H1 (cell line): ENCODE measurements at regions not wholly inside any gene's neighbourhood (a gene's known extent, or its start where the extent isn't known, plus 50 kb on each side); places are given as distances from the start of the nearest gene placed in this dataset.

Experiments
- CTCF ChIA-PET: fragments of 300-600 bp; sonication (Branson Sonifier 250); formaldehyde crosslinking; loops from one replicate; lab custom pipeline; 2021; ENCODE audit not compliant: partially characterized antibody; lab: Charles Lee
- POLR2A ChIA-PET: fragments of 300-600 bp; sonication (Branson Sonifier 250); formaldehyde crosslinking; loops from one replicate; lab custom pipeline; 2021; ENCODE audit warnings: inconsistent platforms; ENCODE audit not compliant: partially characterized antibody; lab: Charles Lee
- DNase-seq, 2 experiments: peaks; one replicate each; pipeline versions ENCODE4 v3.0.0 to v3.0.0-alpha.2; 2010 to 2022; ENCODE audit warnings: low spot score in 2 of 2, low read depth in 1 of 2, mixed read lengths in 1 of 2
- FAIRE-seq: peaks from 2 replicates; lab custom pipeline; 2011; peaks lifted over from hg19 to GRCh38; lab: Jason Lieb, UNC
- H2AFZ ChIP-seq: 2 replicates; pipeline ENCODE4 v1.8.1; 2012; ENCODE audit warnings: low read length, inconsistent platforms
- H2AK5ac ChIP-seq: 2 replicates; pipeline ENCODE4 v1.6.1; 2013; ENCODE audit warnings: low read depth, low read length
- H2BK120ac ChIP-seq: replicated peaks from 2 replicates; pipeline ENCODE3; 2013; ENCODE audit warnings: low read depth, low read length, inconsistent platforms
- H2BK12ac ChIP-seq: 2 replicates; pipeline ENCODE4 v1.6.1; 2013; ENCODE audit warnings: low read depth, low read length
- H2BK15ac ChIP-seq: 2 replicates; pipeline ENCODE4 v1.6.1; 2013; ENCODE audit warnings: low read length
- H2BK20ac ChIP-seq: 2 replicates; pipeline ENCODE4 v1.6.1; 2013; ENCODE audit warnings: low read length
- H2BK5ac ChIP-seq: 2 replicates; pipeline ENCODE4 v1.6.1; 2013; ENCODE audit warnings: low read depth, low read length
- H3K14ac ChIP-seq: 2 replicates; pipeline ENCODE4 v1.6.1; 2013; ENCODE audit warnings: inconsistent platforms; ENCODE audit not compliant: insufficient read length
- H3K18ac ChIP-seq: 2 replicates; pipeline ENCODE4 v1.6.1; 2013; ENCODE audit warnings: low read length; ENCODE audit errors: extremely low read depth
- H3K23ac ChIP-seq: 2 replicates; pipeline ENCODE4 v1.6.1; 2013; ENCODE audit warnings: inconsistent platforms; ENCODE audit not compliant: insufficient read length
- H3K23me2 ChIP-seq: 2 replicates; pipeline ENCODE4 v1.6.1; 2013; ENCODE audit warnings: low read depth, low read length
- H3K27ac ChIP-seq: 2 replicates; pipeline ENCODE4 v1.6.1; 2011; ENCODE audit warnings: low read depth, low read length, inconsistent platforms
- H3K27me3 ChIP-seq, 4 experiments: replicated peaks in 1 of 4; 1 replicate in 1 of 4; 2 replicates in 3 of 4; pipeline versions ENCODE4 v1.6.1 to v1.8.1; 2011 to 2013; ENCODE audit warnings: low read length in 3 of 4, mild to moderate bottlenecking in 3 of 4, inconsistent platforms in 2 of 4, mixed read lengths in 2 of 4, moderate library complexity in 1 of 4; ENCODE audit not compliant: control insufficient read depth in 3 of 4, insufficient read depth in 3 of 4; ENCODE audit errors: extremely low read depth in 1 of 4
- H3K36me3 ChIP-seq, 4 experiments: 2 replicates each; pipeline versions ENCODE4 v1.6.1 to v1.8.1; 2011 to 2013; ENCODE audit warnings: mild to moderate bottlenecking in 4 of 4, low read length in 3 of 4, moderate library complexity in 2 of 4, control low read depth in 1 of 4, inconsistent platforms in 1 of 4; ENCODE audit not compliant: insufficient read depth in 4 of 4, control insufficient read depth in 2 of 4
- H3K4ac ChIP-seq: replicated peaks from 2 replicates; pipeline ENCODE3; 2013; ENCODE audit warnings: low read length, low read depth, mixed read lengths, inconsistent platforms; ENCODE audit not compliant: insufficient read length
- H3K4me1 ChIP-seq, 4 experiments: replicated peaks in 1 of 4; 1 replicate in 1 of 4; 2 replicates in 3 of 4; pipeline versions ENCODE4 v1.6.1 to v1.8.1; 2011 to 2013; ENCODE audit warnings: low read length in 3 of 4, inconsistent platforms in 2 of 4, mixed read lengths in 1 of 4; ENCODE audit not compliant: insufficient read depth in 4 of 4, control insufficient read depth in 3 of 4
- H3K4me2 ChIP-seq, 2 experiments: 2 replicates each; pipeline versions ENCODE4 v1.6.1 to v1.8.1; 2011 to 2013; ENCODE audit warnings: low read depth in 2 of 2, low read length in 2 of 2, control low read depth in 1 of 2, inconsistent platforms in 1 of 2, mild to moderate bottlenecking in 1 of 2; ENCODE audit not compliant: insufficient read depth in 1 of 2
- H3K4me3 ChIP-seq, 4 experiments: fragments of 200-600, 300-600 bp in 1 of 4; sonication (generic), shearing (Covaris generic), sonication (Bioruptor Twin) in 1 of 4; 2 replicates each; pipeline versions ENCODE4 v1.5.1 to v1.8.1; 2011 to 2016; ENCODE audit warnings: low read length in 4 of 4, low read depth in 3 of 4, control low read depth in 2 of 4, inconsistent platforms in 2 of 4, mild to moderate bottlenecking in 2 of 4, mixed read lengths in 1 of 4, moderate library complexity in 1 of 4; ENCODE audit not compliant: insufficient read depth in 2 of 4; ENCODE audit errors: extremely low read depth in 1 of 4
- H3K56ac ChIP-seq: replicated peaks from 2 replicates; pipeline ENCODE3; 2013; ENCODE audit warnings: low read depth, mild to moderate bottlenecking, mixed read lengths, low read length, inconsistent platforms; ENCODE audit not compliant: insufficient read length
- H3K79me1 ChIP-seq: 2 replicates; pipeline ENCODE4 v1.6.1; 2013; ENCODE audit warnings: low read depth, low read length, control low read depth
- H3K79me2 ChIP-seq, 2 experiments: 2 replicates each; pipeline versions ENCODE4 v1.6.1 to v1.8.1; 2012 to 2013; ENCODE audit warnings: low read length in 2 of 2, mild to moderate bottlenecking in 2 of 2, inconsistent platforms in 1 of 2; ENCODE audit not compliant: insufficient read depth in 2 of 2, control insufficient read depth in 1 of 2
- H3K9ac ChIP-seq, 4 experiments: replicated peaks in 1 of 4; 1 replicate in 1 of 4; 2 replicates in 3 of 4; pipeline versions ENCODE4 v1.6.1 to v1.8.1; 2011 to 2013; ENCODE audit warnings: low read depth in 3 of 4, low read length in 3 of 4, control low read depth in 2 of 4, mild to moderate bottlenecking in 2 of 4, moderate library complexity in 2 of 4, inconsistent platforms in 1 of 4; ENCODE audit errors: extremely low read depth in 1 of 4
- H3K9me3 ChIP-seq, 2 experiments: 2 replicates each; pipeline versions ENCODE4 v1.6.1 to v1.8.1; 2012 to 2013; ENCODE audit warnings: mild to moderate bottlenecking in 2 of 2, moderate library complexity in 2 of 2, control low read depth in 1 of 2, inconsistent platforms in 1 of 2, low read depth in 1 of 2, low read length in 1 of 2, mixed read lengths in 1 of 2; ENCODE audit not compliant: insufficient read depth in 2 of 2
- H4K20me1 ChIP-seq, 2 experiments: replicated peaks in 1 of 2; 2 replicates each; pipeline versions ENCODE3 to v1.8.1; 2011 to 2013; ENCODE audit warnings: inconsistent platforms in 2 of 2, low read length in 2 of 2, mild to moderate bottlenecking in 1 of 2; ENCODE audit not compliant: insufficient read depth in 2 of 2, control insufficient read depth in 1 of 2
- H4K5ac ChIP-seq: 2 replicates; pipeline ENCODE4 v1.6.1; 2013; ENCODE audit warnings: low read length, low read depth, mixed read lengths, inconsistent platforms; ENCODE audit not compliant: insufficient read length
- H4K8ac ChIP-seq: 2 replicates; pipeline ENCODE4 v1.8.0; 2013; ENCODE audit warnings: mild to moderate bottlenecking, moderate library complexity, low read length, inconsistent platforms; ENCODE audit not compliant: insufficient read depth; ENCODE audit errors: extremely low read depth
- H4K91ac ChIP-seq: replicated peaks from 2 replicates; pipeline ENCODE3; 2013; ENCODE audit warnings: low read length, mixed read lengths, inconsistent platforms; ENCODE audit not compliant: insufficient read length
- CBX8 ChIP-seq: fragments of 300-800, 300-1000 bp; sonication (generic); IDR thresholded peaks from 2 replicates; pipeline ENCODE4 v1.7.1; 2016; ENCODE audit warnings: low read depth, low read length, borderline replicate concordance
- RAD21 ChIP-seq, 2 experiments: IDR thresholded peaks in 1 of 2; conservative IDR thresholded peaks in 1 of 2; 2 replicates each; pipeline ENCODE4 v1.6.1; 2011; ENCODE audit warnings: low read depth in 2 of 2, low read length in 2 of 2, improper control_type of control experiment in 1 of 2, inconsistent platforms in 1 of 2, mild to moderate bottlenecking in 1 of 2, moderate library complexity in 1 of 2
- WGBS, 2 experiments: shearing (Covaris generic) in 1 of 2; methylation state at CpG; one replicate each; pipeline versions ENCODE4 v1.1.6 to v1.1.7; 2013 to 2015; ENCODE audit warnings: low lambda C conversion rate in 2 of 2, mixed read lengths in 2 of 2, inconsistent platforms in 1 of 2, low coverage in 1 of 2, missing lambda C conversion rate in 1 of 2; ENCODE audit not compliant: insufficient replicate concordance in 2 of 2, insufficient coverage in 1 of 2, insufficient read length in 1 of 2; ENCODE audit errors: extremely low coverage in 1 of 2, missing lambda C conversion rate in 1 of 2; 5-methylcytosine and 5-hydroxymethylcytosine counted together
- TF ChIP-seq, protein P1 (sequence below): IDR thresholded peaks from 2 replicates; pipeline ENCODE4 v1.6.1; 2012; ENCODE audit warnings: inconsistent platforms
- TF ChIP-seq, protein P2 (sequence below), 3 experiments: IDR thresholded peaks; 1 replicate in 2 of 3; 2 replicates in 1 of 3; pipeline versions ENCODE4 v1.5.1 to v1.6.1; 2011; ENCODE audit warnings: low read length in 3 of 3, mild to moderate bottlenecking in 3 of 3, inconsistent platforms in 2 of 3, low read depth in 1 of 3, moderate library complexity in 1 of 3; ENCODE audit not compliant: insufficient read depth in 1 of 3; ENCODE audit errors: control extremely low read depth in 1 of 3

- Histone ChIP-seq H4K91ac (no peak overlapping the region), H3K18ac (no peak overlapping the region), H4K8ac (peak overlapping the region; percentile 98; the same call in 1 of the 2 replicates), H3K56ac (no peak overlapping the region), H3K4me3 (no peak overlapping the region), H3K23me2 (no peaks in the 10 kb centered on the region), H2BK5ac (no peak overlapping the region), H3K27ac (no peak overlapping the region), H2BK120ac (no peak overlapping the region), H3K4ac (no peak overlapping the region), H3K4me2 (no peak overlapping the region), H2AFZ (no peak overlapping the region), H3K79me1 (no peaks in the 10 kb centered on the region), H3K4me1 (no peaks in the 10 kb centered on the region), H4K5ac (no peak overlapping the region), H3K36me3 (no peaks in the 10 kb centered on the region), H3K27me3 (no peaks in the 10 kb centered on the region; a peak in 1 of 7 replicates), H2AK5ac (no peak overlapping the region), H3K23ac (no peak overlapping the region), H2BK12ac (no peak overlapping the region), H2BK15ac (no peak overlapping the region), H3K9ac (no peak overlapping the region), H2BK20ac (no peak overlapping the region), H3K14ac (no peak overlapping the region), H3K9me3 (peaks cover 0 to 12% of the 10 kb centered on the region in 2 experiments; a peak in 1 of 4 replicates), H4K20me1 (no peaks in the 10 kb centered on the region), H3K79me2 (no peaks in the 10 kb centered on the region)
- ChIA-PET POLR2A (no interaction called here), CTCF (interaction anchor here (1.1 kb wide), 1 partner anchor 181 kb away, joined by 3 read pairs; no protein-coding TSS in a partner anchor)
- DNase-seq = no peak
- WGBS, 2 experiments = 76% methylated on average over 7 of the region's 7 CpGs; no CpG with 5 or more reads in 1 of the 2 experiments
- TF ChIP-seq, protein P1, sequence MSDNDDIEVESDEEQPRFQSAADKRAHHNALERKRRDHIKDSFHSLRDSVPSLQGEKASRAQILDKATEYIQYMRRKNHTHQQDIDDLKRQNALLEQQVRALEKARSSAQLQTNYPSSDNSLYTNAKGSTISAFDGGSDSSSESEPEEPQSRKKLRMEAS = no peak
- TF ChIP-seq, protein P2, sequence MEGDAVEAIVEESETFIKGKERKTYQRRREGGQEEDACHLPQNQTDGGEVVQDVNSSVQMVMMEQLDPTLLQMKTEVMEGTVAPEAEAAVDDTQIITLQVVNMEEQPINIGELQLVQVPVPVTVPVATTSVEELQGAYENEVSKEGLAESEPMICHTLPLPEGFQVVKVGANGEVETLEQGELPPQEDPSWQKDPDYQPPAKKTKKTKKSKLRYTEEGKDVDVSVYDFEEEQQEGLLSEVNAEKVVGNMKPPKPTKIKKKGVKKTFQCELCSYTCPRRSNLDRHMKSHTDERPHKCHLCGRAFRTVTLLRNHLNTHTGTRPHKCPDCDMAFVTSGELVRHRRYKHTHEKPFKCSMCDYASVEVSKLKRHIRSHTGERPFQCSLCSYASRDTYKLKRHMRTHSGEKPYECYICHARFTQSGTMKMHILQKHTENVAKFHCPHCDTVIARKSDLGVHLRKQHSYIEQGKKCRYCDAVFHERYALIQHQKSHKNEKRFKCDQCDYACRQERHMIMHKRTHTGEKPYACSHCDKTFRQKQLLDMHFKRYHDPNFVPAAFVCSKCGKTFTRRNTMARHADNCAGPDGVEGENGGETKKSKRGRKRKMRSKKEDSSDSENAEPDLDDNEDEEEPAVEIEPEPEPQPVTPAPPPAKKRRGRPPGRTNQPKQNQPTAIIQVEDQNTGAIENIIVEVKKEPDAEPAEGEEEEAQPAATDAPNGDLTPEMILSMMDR (IDR thresholded peaks at IDR 0.05; ENCODE audit: control extremely low read depth in 1 of 3, insufficient read depth in 1 of 3, low read depth in 1 of 3, low read length in 3 of 3) = peak in 2 of 3 experiments; percentile 37 to 58; a peak in 2 of 4 replicates
- TF ChIP-seq CBX8 (no peak), RAD21 (IDR thresholded peaks at IDR 0.05 in 1 of 2, conservative IDR thresholded peaks at IDR 0.05 in 1 of 2; ENCODE audit: low read depth in 2 of 2, low read length in 2 of 2) (peak; percentile 52 to 53)
- no peak for FAIRE-seq
These were observed 227.7 kb downstream of the RPIA start for GRCh38 chr2:88919087-88919738.
